ENCODE measurements at regions not wholly inside any gene's neighbourhood (a gene's known extent, or its start where the extent isn't known, plus 50 kb on each side); places are given as distances from the start of the nearest gene placed in this dataset.

DNA sequence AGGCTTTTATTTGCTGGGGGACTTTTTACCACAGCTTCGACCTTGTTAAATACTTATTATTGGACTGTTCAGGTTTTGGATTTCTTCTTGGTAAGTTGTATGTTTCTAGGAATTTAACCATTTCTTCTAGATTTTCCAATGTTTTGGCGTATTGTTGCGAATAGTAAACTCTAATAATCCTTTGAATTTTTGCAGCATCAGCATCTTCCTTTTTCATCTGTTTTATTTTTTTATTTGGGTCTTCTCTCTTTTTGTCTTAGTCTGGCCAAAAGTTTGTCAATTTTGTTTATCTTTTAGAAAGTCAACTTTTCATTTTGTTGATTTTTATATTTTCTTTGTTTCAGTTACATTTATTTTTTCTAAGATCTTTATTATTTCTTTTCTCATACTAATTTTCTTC, 1272.0 kb downstream of the HACE1 start:
- no peaks in the 10 kb centered on the region for H3K4me1 ChIP-seq (ENCODE audit: control insufficient read depth in 1 of 2, insufficient read depth in 2 of 2, low read depth in 1 of 2, low read length in 1 of 2)
- H3F3A ChIP-seq (replicated peaks; ENCODE audit: insufficient read depth) = no peaks in the 10 kb centered on the region
- TF ChIP-seq RCOR1 (IDR thresholded peaks at IDR 0.05; ENCODE audit: low read length) (no peak), RFX5 (IDR thresholded peaks at IDR 0.05; ENCODE audit: low read length) (no peak), RXRA (IDR thresholded peaks at IDR 0.05; ENCODE audit: borderline replicate concordance, low read depth) (no peak), JUND (IDR thresholded peaks at IDR 0.05) (no peak), EP300 (IDR thresholded peaks at IDR 0.05; ENCODE audit: borderline replicate concordance in 1 of 2, low read depth in 1 of 2, low read length in 1 of 2) (no peak), FOXJ3 (CRISPR knock-in tag; IDR thresholded peaks at IDR 0.05) (no peak), FOXM1 (IDR thresholded peaks at IDR 0.05; ENCODE audit: low read depth) (no peak), NFIC (IDR thresholded peaks at IDR 0.05; ENCODE audit: borderline replicate concordance) (no peak), GATA2 (CRISPR knock-in tag; IDR thresholded peaks at IDR 0.05) (no peak), FOSL2 (IDR thresholded peaks at IDR 0.05; ENCODE audit: borderline replicate concordance, low read depth) (no peak), SIN3A (IDR thresholded peaks at IDR 0.05; ENCODE audit: borderline replicate concordance, low read depth, low read length) (no peak), TCF12 (IDR thresholded peaks at IDR 0.05) (no peak)
- TF ChIP-seq, protein P1, sequence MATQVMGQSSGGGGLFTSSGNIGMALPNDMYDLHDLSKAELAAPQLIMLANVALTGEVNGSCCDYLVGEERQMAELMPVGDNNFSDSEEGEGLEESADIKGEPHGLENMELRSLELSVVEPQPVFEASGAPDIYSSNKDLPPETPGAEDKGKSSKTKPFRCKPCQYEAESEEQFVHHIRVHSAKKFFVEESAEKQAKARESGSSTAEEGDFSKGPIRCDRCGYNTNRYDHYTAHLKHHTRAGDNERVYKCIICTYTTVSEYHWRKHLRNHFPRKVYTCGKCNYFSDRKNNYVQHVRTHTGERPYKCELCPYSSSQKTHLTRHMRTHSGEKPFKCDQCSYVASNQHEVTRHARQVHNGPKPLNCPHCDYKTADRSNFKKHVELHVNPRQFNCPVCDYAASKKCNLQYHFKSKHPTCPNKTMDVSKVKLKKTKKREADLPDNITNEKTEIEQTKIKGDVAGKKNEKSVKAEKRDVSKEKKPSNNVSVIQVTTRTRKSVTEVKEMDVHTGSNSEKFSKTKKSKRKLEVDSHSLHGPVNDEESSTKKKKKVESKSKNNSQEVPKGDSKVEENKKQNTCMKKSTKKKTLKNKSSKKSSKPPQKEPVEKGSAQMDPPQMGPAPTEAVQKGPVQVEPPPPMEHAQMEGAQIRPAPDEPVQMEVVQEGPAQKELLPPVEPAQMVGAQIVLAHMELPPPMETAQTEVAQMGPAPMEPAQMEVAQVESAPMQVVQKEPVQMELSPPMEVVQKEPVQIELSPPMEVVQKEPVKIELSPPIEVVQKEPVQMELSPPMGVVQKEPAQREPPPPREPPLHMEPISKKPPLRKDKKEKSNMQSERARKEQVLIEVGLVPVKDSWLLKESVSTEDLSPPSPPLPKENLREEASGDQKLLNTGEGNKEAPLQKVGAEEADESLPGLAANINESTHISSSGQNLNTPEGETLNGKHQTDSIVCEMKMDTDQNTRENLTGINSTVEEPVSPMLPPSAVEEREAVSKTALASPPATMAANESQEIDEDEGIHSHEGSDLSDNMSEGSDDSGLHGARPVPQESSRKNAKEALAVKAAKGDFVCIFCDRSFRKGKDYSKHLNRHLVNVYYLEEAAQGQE (IDR thresholded peaks at IDR 0.05; ENCODE audit: low read depth, low read length) = no peak
- TF ChIP-seq, protein P2, sequence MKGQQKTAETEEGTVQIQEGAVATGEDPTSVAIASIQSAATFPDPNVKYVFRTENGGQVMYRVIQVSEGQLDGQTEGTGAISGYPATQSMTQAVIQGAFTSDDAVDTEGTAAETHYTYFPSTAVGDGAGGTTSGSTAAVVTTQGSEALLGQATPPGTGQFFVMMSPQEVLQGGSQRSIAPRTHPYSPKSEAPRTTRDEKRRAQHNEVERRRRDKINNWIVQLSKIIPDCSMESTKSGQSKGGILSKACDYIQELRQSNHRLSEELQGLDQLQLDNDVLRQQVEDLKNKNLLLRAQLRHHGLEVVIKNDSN (IDR thresholded peaks at IDR 0.05; ENCODE audit: borderline replicate concordance, low read depth) = no peak
- no peak for DNase-seq
- no peak overlapping the region for H2AFZ ChIP-seq (ENCODE audit: low read depth)
- 61% methylated on average over 3 of the region's 3 CpGs for WGBS (ENCODE audit: low lambda C conversion rate)
- no peaks in the 10 kb centered on the region for H3K79me2 ChIP-seq (ENCODE audit: insufficient read depth)
- H4K20me1 ChIP-seq (ENCODE audit: insufficient read depth) = no peaks in the 10 kb centered on the region
- no peak overlapping the region for H3K4me3 ChIP-seq (ENCODE audit: low read depth in 2 of 2, low read length in 1 of 2)
- no peak overlapping the region for H3K4me2 ChIP-seq
- no peaks in the 10 kb centered on the region for H3K9me2 ChIP-seq
- H3K9ac ChIP-seq = no peak overlapping the region
- ChIA-PET CTCF (interaction anchor here (1.2 kb wide), 1 partner anchor 1679 kb away, joined by 3 read pairs; no protein-coding TSS in a partner anchor), POLR2A (no interaction called here)
- no peaks in the 10 kb centered on the region for H3K36me3 ChIP-seq (replicated peaks in 1 of 2; ENCODE audit: control insufficient read depth in 1 of 2, insufficient read depth in 2 of 2, low read length in 1 of 2)
- H3K27me3 ChIP-seq (ENCODE audit: insufficient read depth) = no peaks in the 10 kb centered on the region
- no peaks in the 10 kb centered on the region for H3K9me3 ChIP-seq
- H3K27ac ChIP-seq (ENCODE audit: low read depth in 2 of 2, low read length in 1 of 2) = no peak overlapping the region

DNA sequence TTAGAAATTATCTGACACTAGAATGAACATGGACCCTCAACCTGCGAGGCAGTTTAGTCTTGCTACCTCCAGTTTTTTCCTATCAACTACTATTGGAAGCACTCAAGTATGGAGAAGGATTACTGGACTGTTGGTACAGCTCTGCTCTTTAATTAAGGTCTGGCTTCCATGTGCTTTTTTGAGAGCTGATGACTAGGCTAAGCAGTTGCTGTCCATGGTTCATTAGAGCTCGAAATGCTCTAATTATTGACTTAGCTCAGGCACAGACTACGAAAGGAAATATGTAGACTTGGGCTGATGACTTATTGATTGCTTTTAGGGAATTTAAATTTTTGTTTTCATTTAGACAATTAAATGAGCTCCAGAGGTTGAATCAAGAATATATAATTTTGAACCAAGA, 1281.6 kb downstream of the HACE1 start:
- 36% methylated on average over 3 of the region's 3 CpGs for WGBS (ENCODE audit: low lambda C conversion rate)
- POLR2A ChIA-PET = no interaction called here
- no peaks in the 10 kb centered on the region for H3K27me3 ChIP-seq (ENCODE audit: insufficient read depth)

More for the DNA sequence above, 1281.6 kb downstream of the HACE1 start:
- TF ChIP-seq SIN3A (IDR thresholded peaks at IDR 0.05; ENCODE audit: borderline replicate concordance, low read depth, low read length) (no peak), TEAD4 (IDR thresholded peaks at IDR 0.05; ENCODE audit: borderline replicate concordance, insufficient read depth) (no peak)
- Histone ChIP-seq H3K27ac (ENCODE audit: low read depth in 2 of 2, low read length in 1 of 2) (no peak overlapping the region), H4K20me1 (ENCODE audit: insufficient read depth) (no peaks in the 10 kb centered on the region), H3K9me2 (no peaks in the 10 kb centered on the region), H3K36me3 (replicated peaks in 1 of 2; ENCODE audit: control insufficient read depth in 1 of 2, insufficient read depth in 2 of 2, low read length in 1 of 2) (no peaks in the 10 kb centered on the region), H3F3A (replicated peaks; ENCODE audit: insufficient read depth) (no peaks in the 10 kb centered on the region), H2AFZ (ENCODE audit: low read depth) (no peak overlapping the region), H3K9ac (no peak overlapping the region), H3K4me1 (ENCODE audit: control insufficient read depth in 1 of 2, insufficient read depth in 2 of 2, low read depth in 1 of 2, low read length in 1 of 2) (no peaks in the 10 kb centered on the region), H3K4me2 (no peak overlapping the region), H3K4me3 (ENCODE audit: low read depth in 2 of 2, low read length in 1 of 2) (no peak overlapping the region), H3K79me2 (ENCODE audit: insufficient read depth) (no peaks in the 10 kb centered on the region), H3K9me3 (no peaks in the 10 kb centered on the region)
- CTCF ChIA-PET = interaction anchor here (1.1 kb wide), 1 partner anchor 54 kb away, joined by 3 read pairs; no protein-coding TSS in a partner anchor
- no peak for DNase-seq
